Lower lobe of right lung (tissue), 2 donors: ENCODE measurements at regions not wholly inside any gene's neighbourhood (a gene's known extent, or its start where the extent isn't known, plus 50 kb on each side); places are given as distances from the start of the nearest gene placed in this dataset.

Source experiments
- ATAC-seq, 2 donors: fragments of 200-7000 bp; cut with Tn5 transposase; one replicate each; pipeline ENCODE4 v1.9.1; 2020 to 2022; ENCODE audit warnings: mild to moderate bottlenecking in 2 of 2, moderate library complexity in 2 of 2
- DNase-seq: peaks from one replicate; pipeline ENCODE4 v3.0.0-alpha.2; 2020
- H3K27ac ChIP-seq: fragments of 200-600 bp; one replicate; pipeline ENCODE4 v1.8.0; 2022
- H3K27me3 ChIP-seq: fragments of 200-600 bp; one replicate; pipeline ENCODE4 v1.8.0; 2022; ENCODE audit warnings: low read depth
- H3K36me3 ChIP-seq: fragments of 200-600 bp; one replicate; pipeline ENCODE4 v1.8.0; 2022; ENCODE audit warnings: mild to moderate bottlenecking
- H3K4me1 ChIP-seq: fragments of 200-600 bp; one replicate; pipeline ENCODE4 v1.8.0; 2022
- H3K4me3 ChIP-seq: fragments of 200-600 bp; one replicate; pipeline ENCODE4 v1.8.0; 2022; ENCODE audit warnings: mild to moderate bottlenecking
- H3K9me3 ChIP-seq: fragments of 200-600 bp; one replicate; pipeline ENCODE4 v1.8.0; 2022
- CTCF ChIP-seq: fragments of 200-600 bp; IDR thresholded peaks from one replicate; pipeline ENCODE4 v1.8.0; 2022; ENCODE audit warnings: antibody characterized with exemption, mild to moderate bottlenecking
- intact Hi-C: fragments of 100-400 bp; cut with DNase I; formaldehyde crosslinking; loops from one replicate; pipeline ENCODE4 v1.11.0; 2022
- donor health status: DM: no; HTN: yes; CAD: no; lungs with severe emphysema.

- H3K36me3 ChIP-seq = no peaks in the 10 kb centered on the region
- intact Hi-C loops = no loop called here
- no peak overlapping the region for H3K4me3 ChIP-seq
- H3K27ac ChIP-seq = no peak overlapping the region
- no peaks in the 10 kb centered on the region for H3K27me3 ChIP-seq
- H3K9me3 ChIP-seq = no peaks in the 10 kb centered on the region
- ATAC-seq (no peak), DNase-seq (no peak)
- no peaks in the 10 kb centered on the region for H3K4me1 ChIP-seq
- no peak for TF ChIP-seq CTCF
Measured at GRCh38 chr9:21580636-21581378, 98.7 kb upstream of the IFNE start.

GRCh38 chr9:21583628-21584377 lies 101.7 kb upstream of the IFNE start:
- Histone ChIP-seq H3K4me1 (no peaks in the 10 kb centered on the region), H3K9me3 (no peaks in the 10 kb centered on the region), H3K27me3 (no peaks in the 10 kb centered on the region), H3K36me3 (no peaks in the 10 kb centered on the region), H3K4me3 (no peak overlapping the region), H3K27ac (no peak overlapping the region)
- DNase-seq = no peak
- TF ChIP-seq CTCF = no peak
- ATAC-seq = no peak
- intact Hi-C loops = no loop called here

GRCh38 chr9:21584890-21585289 lies 102.8 kb upstream of the IFNE start:
- H3K4me3 ChIP-seq = no peak overlapping the region
- H3K9me3 ChIP-seq = no peaks in the 10 kb centered on the region
- DNase-seq = no peak
- no peak for ATAC-seq
- no peak overlapping the region for H3K27ac ChIP-seq
- H3K36me3 ChIP-seq = no peaks in the 10 kb centered on the region
- intact Hi-C loops = no loop called here
- no peaks in the 10 kb centered on the region for H3K4me1 ChIP-seq
- no peaks in the 10 kb centered on the region for H3K27me3 ChIP-seq
- TF ChIP-seq CTCF = no peak

GRCh38 chr9:21585756-21586752 lies 103.9 kb upstream of the IFNE start:
- Histone ChIP-seq H3K4me3 (no peak overlapping the region), H3K27me3 (no peaks in the 10 kb centered on the region), H3K9me3 (no peaks in the 10 kb centered on the region), H3K36me3 (no peaks in the 10 kb centered on the region), H3K27ac (no peak overlapping the region), H3K4me1 (no peaks in the 10 kb centered on the region)
- TF ChIP-seq CTCF = no peak
- DNase-seq = no peak
- intact Hi-C loops = no loop called here
- ATAC-seq = no peak

GRCh38 chr9:21589344-21590056 lies 107.4 kb upstream of the IFNE start:
- DNase-seq (no peak), ATAC-seq (no peak)
- no peaks in the 10 kb centered on the region for H3K4me1 ChIP-seq
- H3K27me3 ChIP-seq = no peaks in the 10 kb centered on the region
- TF ChIP-seq CTCF = no peak
- no peak overlapping the region for H3K4me3 ChIP-seq
- no peaks in the 10 kb centered on the region for H3K36me3 ChIP-seq
- intact Hi-C loops = no loop called here
- no peak overlapping the region for H3K27ac ChIP-seq
- H3K9me3 ChIP-seq = no peaks in the 10 kb centered on the region
